H9 (cell line): ENCODE measurements at regions not wholly inside any gene's neighbourhood (a gene's known extent, or its start where the extent isn't known, plus 50 kb on each side); places are given as distances from the start of the nearest gene placed in this dataset.
A peak's percentile ranks its signal among the peaks of the same experiment; 100 is the strongest.

ENCODE experiments used
- DNase-seq: peaks from one replicate; pipeline ENCODE4 v3.0.0-alpha.2; 2017
- H2AFZ ChIP-seq: one replicate; pipeline ENCODE4 v1.6.1; 2013; ENCODE audit warnings: mild to moderate bottlenecking, low read length, control low read depth, moderate library complexity
- H2AK5ac ChIP-seq: 2 replicates; pipeline ENCODE4 v1.6.1; 2013; ENCODE audit warnings: low read length, control low read depth, mixed read lengths; ENCODE audit not compliant: insufficient read length
- H2BK120ac ChIP-seq: one replicate; pipeline ENCODE4 v1.6.1; 2013; ENCODE audit warnings: low read depth, mild to moderate bottlenecking, low read length, control low read depth, inconsistent platforms; ENCODE audit not compliant: poor library complexity, severe bottlenecking
- H2BK12ac ChIP-seq: 2 replicates; pipeline ENCODE4 v1.6.1; 2013; ENCODE audit warnings: low read length, control low read depth, mixed read lengths, low read depth; ENCODE audit not compliant: insufficient read length
- H2BK15ac ChIP-seq: 2 replicates; pipeline ENCODE4 v1.6.1; 2013; ENCODE audit warnings: low read depth, low read length, control low read depth
- H2BK20ac ChIP-seq: one replicate; pipeline ENCODE4 v1.6.1; 2013; ENCODE audit warnings: low read depth, mild to moderate bottlenecking, low read length, control low read depth, inconsistent platforms; ENCODE audit not compliant: poor library complexity, severe bottlenecking
- H2BK5ac ChIP-seq: 2 replicates; pipeline ENCODE4 v1.6.1; 2013; ENCODE audit warnings: low read length, control low read depth, mixed read lengths; ENCODE audit not compliant: insufficient read length
- H3K14ac ChIP-seq: 2 replicates; pipeline ENCODE4 v1.6.1; 2013; ENCODE audit warnings: low read length, control low read depth; ENCODE audit not compliant: insufficient read depth
- H3K18ac ChIP-seq: 2 replicates; pipeline ENCODE4 v1.6.1; 2013; ENCODE audit warnings: low read depth, mild to moderate bottlenecking, mixed read lengths, low read length, control low read depth; ENCODE audit not compliant: insufficient read length
- H3K23ac ChIP-seq: 2 replicates; pipeline ENCODE4 v1.6.1; 2013; ENCODE audit warnings: low read length, control low read depth, mixed read lengths, low read depth; ENCODE audit not compliant: insufficient read length
- H3K23me2 ChIP-seq: 2 replicates; pipeline ENCODE4 v1.6.1; 2013; ENCODE audit warnings: low read depth, mild to moderate bottlenecking, mixed read lengths, low read length, control low read depth; ENCODE audit not compliant: insufficient read length, poor library complexity, severe bottlenecking
- H3K27ac ChIP-seq: 2 replicates; pipeline ENCODE4 v1.5.1; 2013; ENCODE audit warnings: low read length, control low read depth, mixed read lengths, low read depth; ENCODE audit not compliant: insufficient read length
- H3K27me3 ChIP-seq: 2 replicates; pipeline ENCODE4 v1.6.1; 2013; ENCODE audit warnings: low read length, control low read depth, inconsistent platforms; ENCODE audit not compliant: insufficient read depth
- H3K4ac ChIP-seq: 2 replicates; pipeline ENCODE4 v1.6.1; 2013; ENCODE audit warnings: low read depth, mild to moderate bottlenecking, control low read depth, inconsistent platforms, low read length, moderate library complexity
- H3K4me1 ChIP-seq: 2 replicates; pipeline ENCODE4 v1.6.1; 2013; ENCODE audit warnings: low read length, control low read depth, inconsistent platforms; ENCODE audit not compliant: insufficient read depth
- H3K4me2 ChIP-seq: 2 replicates; pipeline ENCODE4 v1.6.1; 2013; ENCODE audit warnings: low read length, control low read depth, mixed read lengths; ENCODE audit not compliant: insufficient read length, insufficient read depth
- H3K56ac ChIP-seq: 2 replicates; pipeline ENCODE4 v1.6.1; 2013; ENCODE audit warnings: low read depth, mild to moderate bottlenecking, mixed read lengths, low read length, control low read depth; ENCODE audit not compliant: insufficient read length
- H3K79me1 ChIP-seq: 2 replicates; pipeline ENCODE4 v1.6.1; 2013; ENCODE audit warnings: low read depth, mild to moderate bottlenecking, moderate library complexity, low read length, control low read depth, inconsistent platforms; ENCODE audit not compliant: insufficient read depth, poor library complexity, severe bottlenecking
- H3K79me2 ChIP-seq: 2 replicates; pipeline ENCODE4 v1.6.1; 2013; ENCODE audit warnings: low read length, control low read depth, inconsistent platforms; ENCODE audit not compliant: insufficient read depth
- H3K9ac ChIP-seq: 2 replicates; pipeline ENCODE4 v1.6.1; 2013; ENCODE audit warnings: low read length, control low read depth, mixed read lengths; ENCODE audit not compliant: insufficient read length; ENCODE audit errors: extremely low read depth
- H3K9me3 ChIP-seq: one replicate; pipeline ENCODE4 v1.6.1; 2013; ENCODE audit warnings: low read depth, low read length, inconsistent platforms; ENCODE audit not compliant: control insufficient read depth
- H3T11ph ChIP-seq: one replicate; pipeline ENCODE4 v1.6.1; 2013; ENCODE audit warnings: mild to moderate bottlenecking, low read length, control low read depth, inconsistent platforms
- H4K20me1 ChIP-seq: one replicate; pipeline ENCODE4 v1.6.1; 2013; ENCODE audit not compliant: control insufficient read depth, insufficient read length, insufficient read depth
- H4K5ac ChIP-seq: 2 replicates; pipeline ENCODE4 v1.6.1; 2013; ENCODE audit warnings: low read depth, mild to moderate bottlenecking, mixed read lengths, low read length, control low read depth; ENCODE audit not compliant: insufficient read length
- H4K8ac ChIP-seq: replicated peaks from 2 replicates; pipeline ENCODE4 v1.6.1; 2013; ENCODE audit warnings: low read length, control low read depth, mixed read lengths, low read depth; ENCODE audit not compliant: insufficient read length
- H4K91ac ChIP-seq: 2 replicates; pipeline ENCODE4 v1.6.1; 2013; ENCODE audit warnings: low read depth, mild to moderate bottlenecking, moderate library complexity, mixed read lengths, low read length, control low read depth; ENCODE audit not compliant: insufficient read length
- H3K27ac Mint-ChIP-seq, 3 experiments: 2 replicates in 2 of 3; 3 replicates in 1 of 3; pipeline ENCODE4 v1.8.0; 2020 to 2021; ENCODE audit warnings: mixed read lengths in 3 of 3, mild to moderate bottlenecking in 1 of 3, moderate library complexity in 1 of 3
- H3K27me3 Mint-ChIP-seq: 2 replicates; pipeline ENCODE4 v1.8.0; 2021; ENCODE audit warnings: low read depth, mild to moderate bottlenecking, moderate library complexity, mixed read lengths
- H3K36me3 Mint-ChIP-seq, 3 experiments: 2 replicates in 2 of 3; 3 replicates in 1 of 3; pipeline ENCODE4 v1.8.0; 2020 to 2021; ENCODE audit warnings: low read depth in 3 of 3, mixed read lengths in 3 of 3; ENCODE audit not compliant: insufficient read depth in 1 of 3
- H3K4me1 Mint-ChIP-seq, 2 experiments: 2 replicates each; pipeline ENCODE4 v1.8.0; 2020; ENCODE audit warnings: mixed read lengths in 2 of 2
- H3K4me3 Mint-ChIP-seq, 2 experiments: 2 replicates in 1 of 2; 3 replicates in 1 of 2; pipeline ENCODE4 v1.8.0; 2020 to 2021; ENCODE audit warnings: mild to moderate bottlenecking in 2 of 2, mixed read lengths in 2 of 2, moderate library complexity in 1 of 2
- H3K9me3 Mint-ChIP-seq, 2 experiments: 2 replicates in 1 of 2; 3 replicates in 1 of 2; pipeline ENCODE4 v1.8.0; 2020; ENCODE audit warnings: mild to moderate bottlenecking in 2 of 2, mixed read lengths in 2 of 2, moderate library complexity in 1 of 2
- WGBS: extraction: QIAGEN DNeasy Blood & Tissue Kit; methylation state at CpG from one replicate; pipeline ENCODE4 v1.1.7; 2013; ENCODE audit warnings: missing lambda C conversion rate, low lambda C conversion rate, mixed read lengths; ENCODE audit not compliant: insufficient read length; ENCODE audit errors: extremely low coverage; 5-methylcytosine and 5-hydroxymethylcytosine counted together
- TF ChIP-seq, protein P1 (sequence below): fragments of 200-600 bp; sonication (generic); conservative IDR thresholded peaks from 3 replicates; pipeline ENCODE4 v1.8.0; 2021; ENCODE audit warnings: antibody characterized with exemption, mild to moderate bottlenecking

DNA sequence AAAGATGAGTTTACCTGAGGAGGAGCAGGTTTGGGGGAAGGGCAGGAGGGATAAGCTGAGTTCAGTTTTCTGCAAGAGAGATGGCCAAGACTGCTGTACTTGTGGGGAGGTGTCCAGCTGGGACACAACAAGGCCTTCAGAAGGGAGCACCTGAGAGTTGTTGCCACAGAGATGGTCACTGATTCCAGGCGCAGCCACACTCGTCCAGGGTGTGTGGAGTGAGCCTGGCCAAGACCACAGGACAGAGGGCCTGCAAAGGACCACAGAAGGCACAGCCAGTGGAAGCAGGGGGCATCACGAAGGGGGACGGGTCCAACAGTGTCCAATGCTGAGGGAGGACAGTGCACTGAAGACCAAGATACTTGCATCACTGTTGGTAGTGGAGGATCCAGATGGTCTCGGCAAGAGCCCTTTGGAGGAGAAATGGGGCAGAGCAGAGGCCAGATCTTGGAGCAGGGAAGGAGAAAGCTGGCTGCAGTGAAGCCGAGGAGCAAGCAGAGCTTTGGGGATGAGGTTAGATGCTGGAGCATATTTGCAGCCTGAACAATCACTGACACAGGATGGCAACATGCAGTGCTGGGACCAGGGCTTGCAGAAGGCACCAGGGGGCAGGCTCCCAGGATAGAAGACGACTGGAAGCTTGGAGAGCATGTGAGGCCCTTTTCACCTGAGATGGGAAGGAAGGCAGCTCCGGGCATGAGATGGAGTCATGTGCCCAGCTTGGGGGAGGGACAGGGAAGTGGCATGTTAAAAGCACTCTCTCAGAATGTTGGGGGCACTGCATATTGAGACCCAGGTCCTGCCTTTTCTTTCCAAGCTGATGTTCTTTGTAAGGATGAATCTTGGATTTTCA is 214.0 kb downstream of the CYP26B1 start:
- H2BK120ac ChIP-seq = no peak overlapping the region
- no peaks in the 10 kb centered on the region for H3K9me3 ChIP-seq
- H3K27me3 ChIP-seq = no peaks in the 10 kb centered on the region
- H2BK20ac ChIP-seq = no peak overlapping the region
- no peak overlapping the region for H3K23ac ChIP-seq
- no peaks in the 10 kb centered on the region for H3K79me2 ChIP-seq
- H4K8ac ChIP-seq = no peak overlapping the region
- no peak overlapping the region for H3K18ac ChIP-seq
- H3K4me3 Mint-ChIP-seq = no peak overlapping the region
- H3K9me3 Mint-ChIP-seq = no peaks in the 10 kb centered on the region; a peak in 2 of 5 replicates
- H2BK5ac ChIP-seq = no peak overlapping the region
- H3K23me2 ChIP-seq = no peaks in the 10 kb centered on the region
- H3T11ph ChIP-seq = no peak overlapping the region
- no peak overlapping the region for H3K4me2 ChIP-seq
- H2AK5ac ChIP-seq = no peak overlapping the region
- no peak overlapping the region; the same call in 1 of the 2 replicates for H3K14ac ChIP-seq
- TF ChIP-seq, protein P1, sequence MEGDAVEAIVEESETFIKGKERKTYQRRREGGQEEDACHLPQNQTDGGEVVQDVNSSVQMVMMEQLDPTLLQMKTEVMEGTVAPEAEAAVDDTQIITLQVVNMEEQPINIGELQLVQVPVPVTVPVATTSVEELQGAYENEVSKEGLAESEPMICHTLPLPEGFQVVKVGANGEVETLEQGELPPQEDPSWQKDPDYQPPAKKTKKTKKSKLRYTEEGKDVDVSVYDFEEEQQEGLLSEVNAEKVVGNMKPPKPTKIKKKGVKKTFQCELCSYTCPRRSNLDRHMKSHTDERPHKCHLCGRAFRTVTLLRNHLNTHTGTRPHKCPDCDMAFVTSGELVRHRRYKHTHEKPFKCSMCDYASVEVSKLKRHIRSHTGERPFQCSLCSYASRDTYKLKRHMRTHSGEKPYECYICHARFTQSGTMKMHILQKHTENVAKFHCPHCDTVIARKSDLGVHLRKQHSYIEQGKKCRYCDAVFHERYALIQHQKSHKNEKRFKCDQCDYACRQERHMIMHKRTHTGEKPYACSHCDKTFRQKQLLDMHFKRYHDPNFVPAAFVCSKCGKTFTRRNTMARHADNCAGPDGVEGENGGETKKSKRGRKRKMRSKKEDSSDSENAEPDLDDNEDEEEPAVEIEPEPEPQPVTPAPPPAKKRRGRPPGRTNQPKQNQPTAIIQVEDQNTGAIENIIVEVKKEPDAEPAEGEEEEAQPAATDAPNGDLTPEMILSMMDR = peak; percentile 38; the same call in 1 of the 3 replicates
- peaks cover 5% of the 10 kb centered on the region for H3K27me3 Mint-ChIP-seq
- WGBS = no CpG with 5 or more reads among the region's 8 CpGs
- H3K27ac ChIP-seq = no peak overlapping the region
- no peak overlapping the region for H2AFZ ChIP-seq
- no peaks in the 10 kb centered on the region for H3K36me3 Mint-ChIP-seq
- peak; percentile 34 for DNase-seq
- H3K9ac ChIP-seq = no peak overlapping the region
- no peak overlapping the region for H2BK15ac ChIP-seq
- H4K91ac ChIP-seq = no peak overlapping the region
- H3K4me1 Mint-ChIP-seq = no peaks in the 10 kb centered on the region
- no peak overlapping the region for H3K4ac ChIP-seq
- H3K56ac ChIP-seq = no peak overlapping the region
- H3K4me1 ChIP-seq = no peaks in the 10 kb centered on the region
- no peaks in the 10 kb centered on the region for H4K20me1 ChIP-seq
- H3K27ac Mint-ChIP-seq = no peak overlapping the region; a peak in 1 of 7 replicates
- H3K79me1 ChIP-seq = no peaks in the 10 kb centered on the region
- H2BK12ac ChIP-seq = no peak overlapping the region
- H4K5ac ChIP-seq = no peak overlapping the region
